Heart left ventricle (tissue), 13 donors: ENCODE measurements at regions not wholly inside any gene's neighbourhood (a gene's known extent, or its start where the extent isn't known, plus 50 kb on each side); places are given as distances from the start of the nearest gene placed in this dataset.

Experiments used
- CTCF ChIP-seq, 12 donors: fragments of 200-600 bp; sonication (generic) in 4 of 12; IDR thresholded peaks; one replicate each; pipeline versions ENCODE4 v1.5.0 to v1.8.0; 2018 to 2022; ENCODE audit warnings: antibody characterized with exemption in 12 of 12, mild to moderate bottlenecking in 5 of 12
- POLR2A ChIP-seq, 2 donors: fragments of 450-650 bp; IDR thresholded peaks; one replicate each; pipeline ENCODE4 v1.6.1; 2017; ENCODE audit warnings: antibody characterized with exemption in 2 of 2, mild to moderate bottlenecking in 2 of 2, moderate library complexity in 2 of 2
- donor health status: ischemic (EF 13 %, LVEDD 7.1; RV severe dilation, severe dysfunction).
- donor health status: DM: no; HTN: yes; CAD: no.
- donor health status: DM: no; HTN: no; CAD: no.
- donor health status: ischemic (EF 25% LVEDD 6.9; RV normal size, moderate dysfunction).
- donor health status: ischemic (EF 25% LVEDD 5.7; RV mildly dilated, moderate dysfunction).
- donor health status: ischemic (EF 35%, LVEDD 5.7; RV mildly dilated, moderate dysfunction).
- donor health status: nonischemic (EF 11% LVEDD 7.7; RV severe dilation, severe dysfunction).
- donor health status: DM: yes; HTN: yes; CAD: no.
- donor health status: PGD.
- donor health status: ischemic (EF 29% LVEDD 5.4; RV normal size, mild dysfunction).
- donor health status: nonischemic (EF 23%, LVEDD 6.1; RV moderate dilation, normal function).

- TF ChIP-seq CTCF (IDR thresholded peaks at IDR 0.05) (no peak), POLR2A (IDR thresholded peaks at IDR 0.05) (no peak)
These were observed 254.7 kb downstream of the STK31 start for GRCh38 chr7:23964715-23965114.
